Germinal center (tissue), 1 donor: ENCODE measurements at regions not wholly inside any gene's neighbourhood (a gene's known extent, or its start where the extent isn't known, plus 50 kb on each side); places are given as distances from the start of the nearest gene placed in this dataset.

ENCODE experiments used
- DNase-seq: peaks from one replicate; pipeline ENCODE4 v3.0.0; 2012; ENCODE audit warnings: mixed read lengths, low spot score

- DNase-seq = peak; percentile 51
Observed at GRCh38 chr13:44243198-44243857, 130.3 kb upstream of the SERP2 start.

- DNase-seq = no peak
Observed at GRCh38 chr13:44244288-44244687, 129.3 kb upstream of the SERP2 start.

- DNase-seq = no peak
Observed at GRCh38 chr13:44249431-44249836, 124.2 kb upstream of the SERP2 start.

- no peak for DNase-seq
Observed at GRCh38 chr13:44252938-44253337, 120.7 kb upstream of the SERP2 start.

GRCh38 chr13:44255771-44256364, 117.8 kb upstream of the SERP2 start:
- no peak for DNase-seq

- DNase-seq = no peak
Observed at GRCh38 chr13:44257796-44258195, 115.8 kb upstream of the SERP2 start.

- DNase-seq = peak; percentile 78
Observed at GRCh38 chr13:44259045-44260027, 114.3 kb upstream of the SERP2 start.

GRCh38 chr13:44260336-44260735, 113.3 kb upstream of the SERP2 start:
- no peak for DNase-seq

- DNase-seq = no peak
Observed at GRCh38 chr13:44263751-44264620, 109.6 kb upstream of the SERP2 start.

- no peak for DNase-seq
Observed at GRCh38 chr13:44266305-44266704, 107.3 kb upstream of the SERP2 start.

- DNase-seq = no peak
Observed at GRCh38 chr13:44266772-44267171, 106.9 kb upstream of the SERP2 start.

GRCh38 chr13:44267203-44267602, 106.4 kb upstream of the SERP2 start:
- DNase-seq = no peak

GRCh38 chr13:44267980-44268379, 105.6 kb upstream of the SERP2 start:
- DNase-seq = no peak

- no peak for DNase-seq
Observed at GRCh38 chr13:44268980-44269379, 104.6 kb upstream of the SERP2 start.

- no peak for DNase-seq
Observed at GRCh38 chr13:44270150-44270549, 103.5 kb upstream of the SERP2 start.

GRCh38 chr13:44271031-44271455, 102.6 kb upstream of the SERP2 start:
- no peak for DNase-seq

- no peak for DNase-seq
Observed at GRCh38 chr13:44271473-44271872, 102.2 kb upstream of the SERP2 start.

- no peak for DNase-seq
Observed at GRCh38 chr13:44271915-44272341, 101.7 kb upstream of the SERP2 start.

- DNase-seq = no peak
Observed at GRCh38 chr13:44272692-44273091, 100.9 kb upstream of the SERP2 start.

- DNase-seq = no peak
Observed at GRCh38 chr13:44273216-44273615, 100.4 kb upstream of the SERP2 start.

GRCh38 chr13:44273991-44274770, 99.4 kb upstream of the SERP2 start:
- peak; percentile 83 for DNase-seq
